Loucy (cell line): ENCODE measurements at regions not wholly inside any gene's neighbourhood (a gene's known extent, or its start where the extent isn't known, plus 50 kb on each side); places are given as distances from the start of the nearest gene placed in this dataset.

Experiments
- H2AFZ ChIP-seq: fragments of 200-600 bp; sonication (generic); 2 replicates; pipeline ENCODE4 v1.6.0; 2016; ENCODE audit warnings: antibody characterized with exemption, mild to moderate bottlenecking, low read length, moderate library complexity
- H3F3A ChIP-seq: fragments of 200-600 bp; 2 replicates; pipeline ENCODE4 v1.6.0; 2016; ENCODE audit warnings: antibody characterized with exemption, low read depth, mild to moderate bottlenecking
- H3K27me3 ChIP-seq: fragments of 200-600 bp; sonication (generic); 2 replicates; pipeline ENCODE4 v1.6.1; 2014; ENCODE audit warnings: low read length, mild to moderate bottlenecking; ENCODE audit not compliant: insufficient read depth, poor library complexity, severe bottlenecking
- H3K36me3 ChIP-seq: fragments of 200-600 bp; sonication (generic); 2 replicates; pipeline ENCODE4 v1.6.1; 2016; ENCODE audit warnings: low read length; ENCODE audit not compliant: insufficient read depth
- H3K4me1 ChIP-seq: fragments of 200-600 bp; sonication (generic); 2 replicates; pipeline ENCODE4 v1.5.1; 2014; ENCODE audit warnings: low read length, mild to moderate bottlenecking; ENCODE audit not compliant: insufficient read depth, poor library complexity, severe bottlenecking
- H3K4me2 ChIP-seq: fragments of 200-600 bp; sonication (generic); 2 replicates; pipeline ENCODE4 v1.6.0; 2014; ENCODE audit warnings: antibody characterized with exemption, low read length, low read depth, mild to moderate bottlenecking; ENCODE audit not compliant: poor library complexity, severe bottlenecking
- H3K4me3 ChIP-seq: fragments of 200-600 bp; sonication (generic); 2 replicates; pipeline ENCODE4 v1.5.1; 2014; ENCODE audit warnings: low read length, mild to moderate bottlenecking, mixed read lengths; ENCODE audit not compliant: poor library complexity, severe bottlenecking
- H3K79me2 ChIP-seq: fragments of 200-600 bp; sonication (generic); 2 replicates; pipeline ENCODE4 v1.6.1; 2014; ENCODE audit warnings: low read length; ENCODE audit not compliant: insufficient read depth
- H3K9ac ChIP-seq: fragments of 200-600 bp; sonication (generic); 2 replicates; pipeline ENCODE4 v1.6.0; 2014; ENCODE audit warnings: mild to moderate bottlenecking, low read depth, low read length, moderate library complexity; ENCODE audit not compliant: poor library complexity, severe bottlenecking
- H3K9me2 ChIP-seq: fragments of 200-600 bp; sonication (generic); replicated peaks from 2 replicates; pipeline ENCODE4 v1.6.1; 2016; ENCODE audit warnings: low read depth, low read length, mixed read lengths
- H3K9me3 ChIP-seq: fragments of 200-600 bp; sonication (generic); 2 replicates; pipeline ENCODE4 v1.6.1; 2014; ENCODE audit warnings: mild to moderate bottlenecking, antibody characterized with exemption, low read length, low read depth; ENCODE audit not compliant: insufficient read depth
- H4K20me1 ChIP-seq: fragments of 200-600 bp; sonication (generic); 2 replicates; pipeline ENCODE4 v1.6.0; 2014; ENCODE audit warnings: antibody characterized with exemption, low read length, mild to moderate bottlenecking; ENCODE audit not compliant: insufficient read depth, poor library complexity, severe bottlenecking
- EZH2phosphoT487 ChIP-seq: fragments of 200-600 bp; IDR thresholded peaks from 2 replicates; pipeline ENCODE4 v1.6.1; 2018; ENCODE audit warnings: antibody characterized with exemption, mild to moderate bottlenecking, moderate library complexity, borderline replicate concordance
- TF ChIP-seq, protein P1 (sequence below): fragments of 200-600 bp; sonication (generic); conservative IDR thresholded peaks from 2 replicates; pipeline ENCODE4 v1.5.1; 2014; ENCODE audit warnings: mild to moderate bottlenecking, antibody characterized with exemption, low read length

GRCh38 chr2:103921161-103921560, 932.8 kb upstream of the POU3F3 start:
- H3F3A ChIP-seq: no peaks in the 10 kb centered on the region
- H3K9me2 ChIP-seq: no peaks in the 10 kb centered on the region
- H3K79me2 ChIP-seq: no peaks in the 10 kb centered on the region
- H3K4me1 ChIP-seq: no peaks in the 10 kb centered on the region
- H2AFZ ChIP-seq: no peak overlapping the region
- H3K9me3 ChIP-seq: no peaks in the 10 kb centered on the region
- TF ChIP-seq, protein P1, sequence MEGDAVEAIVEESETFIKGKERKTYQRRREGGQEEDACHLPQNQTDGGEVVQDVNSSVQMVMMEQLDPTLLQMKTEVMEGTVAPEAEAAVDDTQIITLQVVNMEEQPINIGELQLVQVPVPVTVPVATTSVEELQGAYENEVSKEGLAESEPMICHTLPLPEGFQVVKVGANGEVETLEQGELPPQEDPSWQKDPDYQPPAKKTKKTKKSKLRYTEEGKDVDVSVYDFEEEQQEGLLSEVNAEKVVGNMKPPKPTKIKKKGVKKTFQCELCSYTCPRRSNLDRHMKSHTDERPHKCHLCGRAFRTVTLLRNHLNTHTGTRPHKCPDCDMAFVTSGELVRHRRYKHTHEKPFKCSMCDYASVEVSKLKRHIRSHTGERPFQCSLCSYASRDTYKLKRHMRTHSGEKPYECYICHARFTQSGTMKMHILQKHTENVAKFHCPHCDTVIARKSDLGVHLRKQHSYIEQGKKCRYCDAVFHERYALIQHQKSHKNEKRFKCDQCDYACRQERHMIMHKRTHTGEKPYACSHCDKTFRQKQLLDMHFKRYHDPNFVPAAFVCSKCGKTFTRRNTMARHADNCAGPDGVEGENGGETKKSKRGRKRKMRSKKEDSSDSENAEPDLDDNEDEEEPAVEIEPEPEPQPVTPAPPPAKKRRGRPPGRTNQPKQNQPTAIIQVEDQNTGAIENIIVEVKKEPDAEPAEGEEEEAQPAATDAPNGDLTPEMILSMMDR: no peak
- TF ChIP-seq EZH2phosphoT487: no peak
- H3K9ac ChIP-seq: no peak overlapping the region
- H3K36me3 ChIP-seq: no peaks in the 10 kb centered on the region
- H3K27me3 ChIP-seq: no peaks in the 10 kb centered on the region
- no peak overlapping the region for H3K4me2 ChIP-seq
- H4K20me1 ChIP-seq: no peaks in the 10 kb centered on the region
- H3K4me3 ChIP-seq: no peak overlapping the region

- Histone ChIP-seq H3K36me3 (no peaks in the 10 kb centered on the region), H3K4me2 (no peak overlapping the region), H4K20me1 (no peaks in the 10 kb centered on the region), H2AFZ (no peak overlapping the region), H3K4me1 (no peaks in the 10 kb centered on the region), H3F3A (no peaks in the 10 kb centered on the region), H3K27me3 (no peaks in the 10 kb centered on the region), H3K9ac (no peak overlapping the region), H3K9me2 (no peaks in the 10 kb centered on the region), H3K9me3 (no peaks in the 10 kb centered on the region), H3K79me2 (no peaks in the 10 kb centered on the region), H3K4me3 (no peak overlapping the region)
- no peak for TF ChIP-seq EZH2phosphoT487
- TF ChIP-seq, protein P1: no peak
These were observed 911.7 kb upstream of the POU3F3 start for GRCh38 chr2:103942199-103942598.

- TF ChIP-seq, protein P1: no peak
- no peak for TF ChIP-seq EZH2phosphoT487
- H3K9ac ChIP-seq: no peak overlapping the region
- H4K20me1 ChIP-seq: no peaks in the 10 kb centered on the region
- H3K4me1 ChIP-seq: no peaks in the 10 kb centered on the region
- H3F3A ChIP-seq: no peaks in the 10 kb centered on the region
- H2AFZ ChIP-seq: no peak overlapping the region
- H3K36me3 ChIP-seq: no peaks in the 10 kb centered on the region
- H3K9me2 ChIP-seq: no peaks in the 10 kb centered on the region
- no peak overlapping the region for H3K4me3 ChIP-seq
- no peak overlapping the region for H3K4me2 ChIP-seq
- H3K27me3 ChIP-seq: no peaks in the 10 kb centered on the region
- no peaks in the 10 kb centered on the region for H3K9me3 ChIP-seq
- H3K79me2 ChIP-seq: no peaks in the 10 kb centered on the region
These were observed 908.8 kb upstream of the POU3F3 start for GRCh38 chr2:103945083-103945482.
